Activated CD4-positive, alpha-beta memory T cell treated with anti-CD3 and anti-CD28 coated beads for 36 hours (primary cell): ENCODE measurements at regions not wholly inside any gene's neighbourhood (a gene's known extent, or its start where the extent isn't known, plus 50 kb on each side); places are given as distances from the start of the nearest gene placed in this dataset.
"Not testable (repeated sequence)": the region's sequence is repeated elsewhere in the genome, so short reads cannot be mapped to it uniquely, and the experiment has no call there.

ENCODE experiments used
- CTCF ChIA-PET: fragments of 350-600 bp; sonication (Branson Sonifier 250); formaldehyde crosslinking; loops from one replicate; lab custom pipeline; 2021; ENCODE audit warnings: antibody characterized with exemption, inconsistent platforms; lab: Charles Lee
- POLR2A ChIA-PET: fragments of 350-600 bp; sonication (Branson Sonifier 250); formaldehyde crosslinking; loops from one replicate; lab custom pipeline; 2021; ENCODE audit warnings: antibody characterized with exemption; lab: Charles Lee
- DNase-seq: peaks from one replicate; pipeline ENCODE4 v3.0.0-alpha.2; 2020
- H3K27ac Mint-ChIP-seq: one replicate; pipeline ENCODE4 v1.8.0; 2021; ENCODE audit warnings: mixed read lengths
- H3K27me3 Mint-ChIP-seq: one replicate; pipeline ENCODE4 v1.8.0; 2021; ENCODE audit warnings: mixed read lengths
- H3K36me3 Mint-ChIP-seq: one replicate; pipeline ENCODE4 v1.8.0; 2021; ENCODE audit warnings: mixed read lengths
- H3K4me1 Mint-ChIP-seq: one replicate; pipeline ENCODE4 v1.8.0; 2021; ENCODE audit warnings: low read depth, mixed read lengths
- H3K4me3 Mint-ChIP-seq: one replicate; pipeline ENCODE4 v1.8.0; 2021; ENCODE audit warnings: mild to moderate bottlenecking, mixed read lengths
- H3K9me3 Mint-ChIP-seq: one replicate; pipeline ENCODE4 v1.8.0; 2021; ENCODE audit warnings: mixed read lengths
- intact Hi-C: fragments of 100-400 bp; cut with micrococcal nuclease; formaldehyde crosslinking; loops from one replicate; pipeline ENCODE4 v1.15.1; 2023

GRCh38 chr6:79385333-79385732 lies 150.9 kb upstream of the HMGN3 start:
- Mint-ChIP-seq H3K27me3 (peaks cover 4% of the 10 kb centered on the region), H3K36me3 (no peaks in the 10 kb centered on the region), H3K4me1 (no peaks in the 10 kb centered on the region), H3K27ac (no peak overlapping the region), H3K4me3 (no peak overlapping the region), H3K9me3 (no peaks in the 10 kb centered on the region)
- intact Hi-C loops = no loop called here
- POLR2A ChIA-PET = no interaction called here
- CTCF ChIA-PET = interaction anchor here (0.6 kb wide), 1 partner anchor 569 kb away, joined by 3 read pairs; no protein-coding TSS in a partner anchor
- DNase-seq = no peak

- DNase-seq = no peak
- H3K4me1 Mint-ChIP-seq = no peaks in the 10 kb centered on the region
- no peak overlapping the region for H3K27ac Mint-ChIP-seq
- intact Hi-C loops = no loop called here
- H3K36me3 Mint-ChIP-seq = no peaks in the 10 kb centered on the region
- H3K9me3 Mint-ChIP-seq = no peaks in the 10 kb centered on the region
- H3K27me3 Mint-ChIP-seq = peaks cover 4% of the 10 kb centered on the region
- POLR2A ChIA-PET = no interaction called here
- CTCF ChIA-PET = no interaction called here
- H3K4me3 Mint-ChIP-seq = no peak overlapping the region
These were observed 150.4 kb upstream of the HMGN3 start for GRCh38 chr6:79384845-79385244.

GRCh38 chr6:79378957-79379356 lies 144.5 kb upstream of the HMGN3 start:
- Mint-ChIP-seq H3K9me3 (no peaks in the 10 kb centered on the region), H3K27me3 (peaks cover 6% of the 10 kb centered on the region), H3K36me3 (no peaks in the 10 kb centered on the region), H3K4me1 (no peaks in the 10 kb centered on the region), H3K4me3 (no peak overlapping the region), H3K27ac (no peak overlapping the region)
- DNase-seq = no peak
- CTCF ChIA-PET = no interaction called here
- intact Hi-C loops = no loop called here
- POLR2A ChIA-PET = no interaction called here

GRCh38 chr6:79377888-79378348 lies 143.4 kb upstream of the HMGN3 start:
- H3K4me1 Mint-ChIP-seq = no peaks in the 10 kb centered on the region
- H3K4me3 Mint-ChIP-seq = no peak overlapping the region
- ChIA-PET POLR2A (no interaction called here), CTCF (no interaction called here)
- no peak for DNase-seq
- peaks cover 2% of the 10 kb centered on the region for H3K27me3 Mint-ChIP-seq
- H3K27ac Mint-ChIP-seq = no peak overlapping the region
- intact Hi-C loops = no loop called here
- H3K36me3 Mint-ChIP-seq = no peaks in the 10 kb centered on the region
- H3K9me3 Mint-ChIP-seq = no peaks in the 10 kb centered on the region

GRCh38 chr6:79377047-79377446 lies 142.6 kb upstream of the HMGN3 start:
- peaks cover 2% of the 10 kb centered on the region for H3K27me3 Mint-ChIP-seq
- H3K27ac Mint-ChIP-seq = no peak overlapping the region
- H3K9me3 Mint-ChIP-seq = no peaks in the 10 kb centered on the region
- no peak overlapping the region for H3K4me3 Mint-ChIP-seq
- CTCF ChIA-PET = no interaction called here
- H3K4me1 Mint-ChIP-seq = no peaks in the 10 kb centered on the region
- POLR2A ChIA-PET = no interaction called here
- intact Hi-C loops = no loop called here
- DNase-seq = no peak
- no peaks in the 10 kb centered on the region for H3K36me3 Mint-ChIP-seq

GRCh38 chr6:79375635-79376337 lies 141.3 kb upstream of the HMGN3 start:
- intact Hi-C loops = no loop called here
- Mint-ChIP-seq H3K4me1 (no peaks in the 10 kb centered on the region), H3K27ac (no peak overlapping the region), H3K4me3 (no peak overlapping the region), H3K27me3 (peaks cover 2% of the 10 kb centered on the region), H3K9me3 (peaks cover under 1% of the 10 kb centered on the region), H3K36me3 (no peaks in the 10 kb centered on the region)
- DNase-seq = no peak
- POLR2A ChIA-PET = no interaction called here
- CTCF ChIA-PET = no interaction called here

- H3K36me3 Mint-ChIP-seq = no peaks in the 10 kb centered on the region
- H3K27me3 Mint-ChIP-seq = peaks cover 2% of the 10 kb centered on the region
- ChIA-PET POLR2A (no interaction called here), CTCF (no interaction called here)
- intact Hi-C loops = no loop called here
- no peaks in the 10 kb centered on the region for H3K4me1 Mint-ChIP-seq
- no peak overlapping the region for H3K27ac Mint-ChIP-seq
- DNase-seq = no peak
- peaks cover 7% of the 10 kb centered on the region for H3K9me3 Mint-ChIP-seq
- H3K4me3 Mint-ChIP-seq = no peak overlapping the region
These were observed 139.8 kb upstream of the HMGN3 start for GRCh38 chr6:79374308-79374707.

GRCh38 chr6:79373880-79374279 lies 139.4 kb upstream of the HMGN3 start:
- Mint-ChIP-seq H3K27me3 (peaks cover 2% of the 10 kb centered on the region), H3K4me1 (no peaks in the 10 kb centered on the region), H3K4me3 (no peak overlapping the region), H3K27ac (no peak overlapping the region), H3K9me3 (peaks cover 7% of the 10 kb centered on the region), H3K36me3 (no peaks in the 10 kb centered on the region)
- no peak for DNase-seq
- CTCF ChIA-PET = no interaction called here
- intact Hi-C loops = no loop called here
- POLR2A ChIA-PET = no interaction called here

- Mint-ChIP-seq H3K9me3 (peaks cover 7% of the 10 kb centered on the region), H3K4me1 (no peaks in the 10 kb centered on the region), H3K4me3 (no peak overlapping the region), H3K36me3 (no peaks in the 10 kb centered on the region), H3K27me3 (peaks cover 2% of the 10 kb centered on the region), H3K27ac (no peak overlapping the region)
- ChIA-PET CTCF (no interaction called here), POLR2A (no interaction called here)
- DNase-seq = no peak
- intact Hi-C loops = no loop called here
These were observed 138.8 kb upstream of the HMGN3 start for GRCh38 chr6:79373246-79373645.

- DNase-seq = no peak
- no peak overlapping the region for H3K27ac Mint-ChIP-seq
- ChIA-PET CTCF (no interaction called here), POLR2A (no interaction called here)
- H3K36me3 Mint-ChIP-seq = no peaks in the 10 kb centered on the region
- no peak overlapping the region for H3K4me3 Mint-ChIP-seq
- H3K9me3 Mint-ChIP-seq = peaks cover 7% of the 10 kb centered on the region
- peaks cover 2% of the 10 kb centered on the region for H3K27me3 Mint-ChIP-seq
- intact Hi-C loops = no loop called here
- no peaks in the 10 kb centered on the region for H3K4me1 Mint-ChIP-seq
These were observed 138.3 kb upstream of the HMGN3 start for GRCh38 chr6:79372757-79373156.

- ChIA-PET CTCF (no interaction called here), POLR2A (no interaction called here)
- Mint-ChIP-seq H3K27ac (no peak overlapping the region), H3K9me3 (peaks cover 17% of the 10 kb centered on the region), H3K4me3 (no peak overlapping the region), H3K36me3 (no peaks in the 10 kb centered on the region), H3K27me3 (peaks cover 3% of the 10 kb centered on the region), H3K4me1 (no peaks in the 10 kb centered on the region)
- intact Hi-C loops = no loop called here
- DNase-seq = no peak
These were observed 134.5 kb upstream of the HMGN3 start for GRCh38 chr6:79369026-79369425.

GRCh38 chr6:79363441-79363840 lies 129.0 kb upstream of the HMGN3 start:
- DNase-seq, H3K27me3 Mint-ChIP-seq, POLR2A ChIA-PET, H3K4me3 Mint-ChIP-seq, H3K27ac Mint-ChIP-seq, H3K36me3 Mint-ChIP-seq, intact Hi-C loops, CTCF ChIA-PET, H3K4me1 Mint-ChIP-seq: not testable (repeated sequence)
- peaks cover 20% of the 10 kb centered on the region for H3K9me3 Mint-ChIP-seq

- DNase-seq, H3K4me1 Mint-ChIP-seq, CTCF ChIA-PET, POLR2A ChIA-PET, H3K36me3 Mint-ChIP-seq, H3K27me3 Mint-ChIP-seq, H3K27ac Mint-ChIP-seq, H3K4me3 Mint-ChIP-seq, intact Hi-C loops: not testable (repeated sequence)
- peaks cover 10% of the 10 kb centered on the region for H3K9me3 Mint-ChIP-seq
These were observed 126.6 kb upstream of the HMGN3 start for GRCh38 chr6:79361074-79361473.
